IMR-90 (cell line): ENCODE measurements at regions not wholly inside any gene's neighbourhood (a gene's known extent, or its start where the extent isn't known, plus 50 kb on each side); places are given as distances from the start of the nearest gene placed in this dataset.

ENCODE experiments used
- ATAC-seq: fragments of 200-7000 bp; cut with Tn5 transposase; 2 replicates; pipeline ENCODE4 v1.9.1; 2020; ENCODE audit warnings: low read depth, mild to moderate bottlenecking, moderate library complexity
- BruUV-seq: library from RNA; stranded (reverse); fragments of 400-500 nt; replicated peaks from 2 replicates; lab custom pipeline; 2021; lab: Mats Ljungman, UMichigan
- CTCF ChIA-PET: fragments of 300-600 bp; formaldehyde crosslinking; extraction: SDS; loops from one replicate; lab custom pipeline; 2021; ENCODE audit warnings: antibody characterized with exemption; lab: Yijun Ruan, JAX
- POLR2A ChIA-PET: fragments of 300-600 bp; sonication (Branson Sonifier 250); formaldehyde crosslinking; loops from one replicate; lab custom pipeline; 2022; ENCODE audit warnings: antibody characterized with exemption; ENCODE audit not compliant: unreplicated experiment; lab: Charles Lee
- DNase-seq: peaks from one replicate; pipeline ENCODE4 v3.0.0; 2013
- H2AFZ ChIP-seq: replicated peaks from 2 replicates; pipeline ENCODE3; 2013; ENCODE audit warnings: low read length, mild to moderate bottlenecking; ENCODE audit not compliant: poor library complexity
- H2AK5ac ChIP-seq: 2 replicates; pipeline ENCODE4 v1.6.1; 2013; ENCODE audit warnings: low read depth, low read length, inconsistent platforms
- H2AK9ac ChIP-seq: replicated peaks from 2 replicates; pipeline ENCODE3; 2013; ENCODE audit warnings: mild to moderate bottlenecking, low read depth, low read length, moderate library complexity; ENCODE audit not compliant: poor library complexity
- H2BK120ac ChIP-seq: 2 replicates; pipeline ENCODE4 v1.6.1; 2013; ENCODE audit warnings: low read depth, low read length, inconsistent platforms
- H2BK15ac ChIP-seq: 3 replicates; pipeline ENCODE4 v1.6.1; 2013; ENCODE audit warnings: low read depth, low read length, inconsistent platforms
- H2BK20ac ChIP-seq: 2 replicates; pipeline ENCODE4 v1.6.1; 2013; ENCODE audit warnings: low read depth, mild to moderate bottlenecking, inconsistent platforms, low read length, moderate library complexity
- H2BK5ac ChIP-seq: 2 replicates; pipeline ENCODE4 v1.6.1; 2013; ENCODE audit warnings: mild to moderate bottlenecking, low read depth, low read length, inconsistent platforms; ENCODE audit not compliant: poor library complexity, severe bottlenecking
- H3K14ac ChIP-seq: replicated peaks from 2 replicates; pipeline ENCODE4 v1.6.1; 2013; ENCODE audit warnings: low read depth, low read length, inconsistent platforms
- H3K18ac ChIP-seq: 2 replicates; pipeline ENCODE4 v1.6.1; 2013; ENCODE audit warnings: low read depth, low read length, control low read depth
- H3K23ac ChIP-seq: 2 replicates; pipeline ENCODE4 v1.6.1; 2013; ENCODE audit warnings: low read depth, low read length, inconsistent platforms
- H3K27ac ChIP-seq: 2 replicates; pipeline ENCODE4 v1.5.1; 2013; ENCODE audit warnings: mild to moderate bottlenecking, control low read depth, low read length; ENCODE audit not compliant: insufficient read depth
- H3K27me3 ChIP-seq: 2 replicates; pipeline ENCODE4 v1.6.1; 2013; ENCODE audit warnings: low read length; ENCODE audit not compliant: control insufficient read depth, insufficient read depth
- H3K36me3 ChIP-seq: 2 replicates; pipeline ENCODE4 v1.6.1; 2013; ENCODE audit warnings: low read length, mixed read lengths; ENCODE audit not compliant: control insufficient read depth, insufficient read depth
- H3K4ac ChIP-seq: 2 replicates; pipeline ENCODE4 v1.6.1; 2013; ENCODE audit warnings: low read depth, low read length, inconsistent platforms
- H3K4me1 ChIP-seq: 2 replicates; pipeline ENCODE4 v1.6.1; 2013; ENCODE audit warnings: low read length, mixed read lengths; ENCODE audit not compliant: control insufficient read depth, insufficient read depth
- H3K4me2 ChIP-seq: 2 replicates; pipeline ENCODE4 v1.6.1; 2013; ENCODE audit warnings: low read depth, mild to moderate bottlenecking, control low read depth, low read length, moderate library complexity
- H3K4me3 ChIP-seq: 2 replicates; pipeline ENCODE4 v1.5.1; 2013; ENCODE audit warnings: low read depth, mild to moderate bottlenecking, control low read depth, low read length, moderate library complexity; ENCODE audit not compliant: insufficient read depth
- H3K56ac ChIP-seq: 2 replicates; pipeline ENCODE4 v1.6.1; 2013; ENCODE audit warnings: low read length, inconsistent platforms; ENCODE audit not compliant: insufficient read depth; ENCODE audit errors: extremely low read depth
- H3K79me1 ChIP-seq, 2 experiments: 2 replicates each; pipeline ENCODE4 v1.6.1; 2013; ENCODE audit warnings: low read length in 2 of 2, inconsistent platforms in 1 of 2, low read depth in 1 of 2
- H3K9ac ChIP-seq: 2 replicates; pipeline ENCODE4 v1.6.1; 2013; ENCODE audit warnings: low read depth, low read length, control low read depth
- H3K9me1 ChIP-seq: 2 replicates; pipeline ENCODE4 v1.6.1; 2013; ENCODE audit warnings: low read length, inconsistent platforms; ENCODE audit not compliant: insufficient read depth
- H3K9me3 ChIP-seq: 2 replicates; pipeline ENCODE4 v1.6.1; 2013; ENCODE audit warnings: low read length; ENCODE audit not compliant: control insufficient read depth, insufficient read depth
- H4K20me1 ChIP-seq: 2 replicates; pipeline ENCODE4 v1.6.1; 2013; ENCODE audit warnings: low read length, inconsistent platforms; ENCODE audit not compliant: insufficient read depth
- H4K5ac ChIP-seq: 2 replicates; pipeline ENCODE4 v1.6.1; 2013; ENCODE audit warnings: mild to moderate bottlenecking, low read depth, low read length, control low read depth
- H4K8ac ChIP-seq, 2 experiments: 2 replicates each; pipeline ENCODE4 v1.6.1; 2013; ENCODE audit warnings: low read depth in 2 of 2, low read length in 2 of 2, control low read depth in 1 of 2, inconsistent platforms in 1 of 2
- H4K91ac ChIP-seq: 2 replicates; pipeline ENCODE4 v1.6.1; 2013; ENCODE audit warnings: low read depth, low read length, inconsistent platforms; ENCODE audit not compliant: insufficient read depth
- CHD1 ChIP-seq: IDR thresholded peaks from 2 replicates; pipeline ENCODE4 v1.6.1; 2012; ENCODE audit warnings: low read depth, low read length, improper control_type of control experiment
- MAFK ChIP-seq: IDR thresholded peaks from 2 replicates; pipeline ENCODE4 v1.6.1; 2012; ENCODE audit warnings: low read depth, low read length, improper control_type of control experiment
- POLR2A ChIP-seq: IDR thresholded peaks from 2 replicates; pipeline ENCODE4 v1.6.1; 2012; ENCODE audit warnings: mild to moderate bottlenecking, low read depth, low read length
- RAD21 ChIP-seq: IDR thresholded peaks from 2 replicates; pipeline ENCODE4 v1.6.1; 2012; ENCODE audit warnings: low read length, improper control_type of control experiment
- RCOR1 ChIP-seq: IDR thresholded peaks from 2 replicates; pipeline ENCODE4 v1.6.1; 2012; ENCODE audit warnings: mild to moderate bottlenecking, low read length, improper control_type of control experiment; ENCODE audit not compliant: insufficient replicate concordance
- RFX5 ChIP-seq: IDR thresholded peaks from 2 replicates; pipeline ENCODE4 v1.8.0; 2012; ENCODE audit warnings: low read depth, mild to moderate bottlenecking, low read length, moderate library complexity
- WGBS, 2 experiments: methylation state at CpG; one replicate each; pipeline versions ENCODE4 v1.1.5 to v1.1.7; 2013; ENCODE audit warnings: missing lambda C conversion rate in 2 of 2; ENCODE audit not compliant: insufficient read length in 1 of 2; ENCODE audit errors: extremely low coverage in 2 of 2; 5-methylcytosine and 5-hydroxymethylcytosine counted together
- dilution Hi-C: fragments of 300-500 bp; cut with HindIII; formaldehyde crosslinking; loops from one replicate; pipeline ENCODE4 v1.14.3; 2018; ENCODE audit warnings: low sequenced_read_pairs; ENCODE audit not compliant: unreplicated experiment
- in situ Hi-C: fragments of 300-500 bp; cut with MboI; formaldehyde crosslinking; loops from 3 replicates; pipeline ENCODE4 v1.14.3; 2019; ENCODE audit warnings: low sequenced_read_pairs, inconsistent platforms, mixed read lengths
- intact Hi-C: fragments of 100-400 bp; cut with micrococcal nuclease; formaldehyde crosslinking; loops from 2 replicates; pipeline ENCODE4 v1.10.0; 2022
- TF ChIP-seq, protein P1 (sequence below): fragments of 150-350 bp; IDR thresholded peaks from 2 replicates; pipeline ENCODE4 v1.6.1; 2017; ENCODE audit warnings: mild to moderate bottlenecking, antibody characterized with exemption, low read length, low read depth
- TF ChIP-seq, protein P2 (sequence below): conservative IDR thresholded peaks from 2 replicates; pipeline ENCODE4 v1.5.1; 2012; ENCODE audit warnings: mild to moderate bottlenecking, low read depth, low read length, improper control_type of control experiment

DNA sequence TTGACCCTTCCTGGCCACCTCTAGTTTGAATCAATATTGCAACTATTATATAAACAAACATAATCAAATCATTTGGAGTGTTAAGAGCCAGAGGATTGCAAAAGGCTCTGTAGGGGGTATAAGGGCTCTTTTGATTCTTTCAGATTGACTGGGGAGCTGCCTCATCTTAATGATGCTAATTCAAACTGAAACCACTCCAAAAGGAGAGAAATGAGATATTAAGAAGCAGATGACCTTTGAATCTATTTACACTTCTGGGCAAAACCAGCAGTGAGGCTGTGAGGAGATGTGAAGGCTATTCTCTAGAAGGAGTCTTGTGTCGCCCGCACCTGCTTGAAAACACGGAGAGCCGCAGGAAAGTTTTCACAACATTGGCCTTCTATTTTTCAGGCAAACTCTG is 311.2 kb upstream of the CRIM1 start:
- Histone ChIP-seq H3K4ac (no peak overlapping the region), H3K9me3 (no peaks in the 10 kb centered on the region), H2AK9ac (no peak overlapping the region), H3K14ac (no peak overlapping the region), H2AK5ac (no peak overlapping the region), H3K36me3 (no peaks in the 10 kb centered on the region), H3K4me2 (no peak overlapping the region), H2BK15ac (no peak overlapping the region), H3K23ac (no peak overlapping the region), H3K4me1 (no peaks in the 10 kb centered on the region), H3K9me1 (no peaks in the 10 kb centered on the region), H2BK120ac (no peak overlapping the region), H3K9ac (no peak overlapping the region), H4K5ac (no peak overlapping the region), H3K4me3 (no peak overlapping the region), H3K79me1 (no peaks in the 10 kb centered on the region), H3K27ac (no peak overlapping the region), H4K91ac (no peak overlapping the region), H2BK20ac (no peak overlapping the region), H3K18ac (no peak overlapping the region), H4K20me1 (no peaks in the 10 kb centered on the region), H4K8ac (no peak overlapping the region), H2AFZ (no peak overlapping the region), H3K56ac (no peak overlapping the region), H2BK5ac (no peak overlapping the region), H3K27me3 (no peaks in the 10 kb centered on the region)
- DNase-seq: no peak
- no peak for TF ChIP-seq CHD1
- TF ChIP-seq, protein P1, sequence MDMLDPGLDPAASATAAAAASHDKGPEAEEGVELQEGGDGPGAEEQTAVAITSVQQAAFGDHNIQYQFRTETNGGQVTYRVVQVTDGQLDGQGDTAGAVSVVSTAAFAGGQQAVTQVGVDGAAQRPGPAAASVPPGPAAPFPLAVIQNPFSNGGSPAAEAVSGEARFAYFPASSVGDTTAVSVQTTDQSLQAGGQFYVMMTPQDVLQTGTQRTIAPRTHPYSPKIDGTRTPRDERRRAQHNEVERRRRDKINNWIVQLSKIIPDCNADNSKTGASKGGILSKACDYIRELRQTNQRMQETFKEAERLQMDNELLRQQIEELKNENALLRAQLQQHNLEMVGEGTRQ: no peak
- TF ChIP-seq, protein P2, sequence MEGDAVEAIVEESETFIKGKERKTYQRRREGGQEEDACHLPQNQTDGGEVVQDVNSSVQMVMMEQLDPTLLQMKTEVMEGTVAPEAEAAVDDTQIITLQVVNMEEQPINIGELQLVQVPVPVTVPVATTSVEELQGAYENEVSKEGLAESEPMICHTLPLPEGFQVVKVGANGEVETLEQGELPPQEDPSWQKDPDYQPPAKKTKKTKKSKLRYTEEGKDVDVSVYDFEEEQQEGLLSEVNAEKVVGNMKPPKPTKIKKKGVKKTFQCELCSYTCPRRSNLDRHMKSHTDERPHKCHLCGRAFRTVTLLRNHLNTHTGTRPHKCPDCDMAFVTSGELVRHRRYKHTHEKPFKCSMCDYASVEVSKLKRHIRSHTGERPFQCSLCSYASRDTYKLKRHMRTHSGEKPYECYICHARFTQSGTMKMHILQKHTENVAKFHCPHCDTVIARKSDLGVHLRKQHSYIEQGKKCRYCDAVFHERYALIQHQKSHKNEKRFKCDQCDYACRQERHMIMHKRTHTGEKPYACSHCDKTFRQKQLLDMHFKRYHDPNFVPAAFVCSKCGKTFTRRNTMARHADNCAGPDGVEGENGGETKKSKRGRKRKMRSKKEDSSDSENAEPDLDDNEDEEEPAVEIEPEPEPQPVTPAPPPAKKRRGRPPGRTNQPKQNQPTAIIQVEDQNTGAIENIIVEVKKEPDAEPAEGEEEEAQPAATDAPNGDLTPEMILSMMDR: no peak
- TF ChIP-seq RAD21: no peak
- TF ChIP-seq RCOR1: no peak
- no peak for TF ChIP-seq RFX5
- TF ChIP-seq POLR2A: no peak
- TF ChIP-seq MAFK: no peak
- dilution Hi-C loops: no loop called here
- intact Hi-C loops: no loop called here
- ATAC-seq: no peak
- WGBS, 2 experiments: no CpG with 5 or more reads among the region's 4 CpGs
- in situ Hi-C loops: no loop called here
- ChIA-PET POLR2A (no interaction called here), CTCF (no interaction called here)
- no TSS peak for BruUV-seq
